Fibroblast of villous mesenchyme (primary cell): ENCODE measurements at regions not wholly inside any gene's neighbourhood (a gene's known extent, or its start where the extent isn't known, plus 50 kb on each side); places are given as distances from the start of the nearest gene placed in this dataset.

Experiments used
- DNase-seq: peaks from one replicate; pipeline ENCODE4 v3.0.0-alpha.2; 2010; ENCODE audit warnings: low read depth
- H3K4me3 ChIP-seq: 2 replicates; pipeline ENCODE4 v1.5.1; 2011; ENCODE audit warnings: low read depth, mild to moderate bottlenecking, low read length
- CTCF ChIP-seq: IDR thresholded peaks from 2 replicates; pipeline ENCODE4 v1.5.1; 2012; ENCODE audit warnings: low read depth, mild to moderate bottlenecking, low read length; ENCODE audit not compliant: insufficient read depth

DNA sequence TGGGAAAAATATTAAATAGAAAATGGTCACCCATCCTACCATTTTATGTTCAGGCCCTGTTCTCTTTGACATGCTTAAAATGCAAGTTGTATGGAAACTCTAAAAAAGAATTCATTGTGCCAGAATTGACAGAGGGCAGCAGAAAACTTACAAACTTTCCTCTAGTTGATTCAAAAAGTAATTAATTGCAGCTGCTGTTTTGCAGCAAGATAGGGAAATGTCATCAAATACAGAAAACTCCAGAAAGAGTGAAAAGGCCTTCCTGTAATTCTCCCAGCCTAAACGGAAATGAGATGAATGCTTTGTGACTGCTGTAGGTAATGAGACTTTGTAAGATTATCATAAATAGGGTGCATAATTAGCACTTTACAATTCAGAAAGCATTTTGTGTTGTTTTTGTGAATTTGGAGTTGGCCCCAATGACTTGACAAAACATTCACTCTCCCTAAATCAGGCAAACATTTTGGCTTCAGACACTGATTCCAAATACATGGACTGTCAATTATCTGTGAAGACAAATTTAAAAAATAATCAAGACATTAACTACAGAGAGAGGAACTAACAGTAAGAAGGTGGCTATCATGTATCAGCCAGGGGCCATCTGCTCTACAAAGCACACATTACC lies 861.8 kb downstream of the SQOR start:
- no peak overlapping the region for H3K4me3 ChIP-seq
- DNase-seq: no peak
- TF ChIP-seq CTCF: no peak

DNA sequence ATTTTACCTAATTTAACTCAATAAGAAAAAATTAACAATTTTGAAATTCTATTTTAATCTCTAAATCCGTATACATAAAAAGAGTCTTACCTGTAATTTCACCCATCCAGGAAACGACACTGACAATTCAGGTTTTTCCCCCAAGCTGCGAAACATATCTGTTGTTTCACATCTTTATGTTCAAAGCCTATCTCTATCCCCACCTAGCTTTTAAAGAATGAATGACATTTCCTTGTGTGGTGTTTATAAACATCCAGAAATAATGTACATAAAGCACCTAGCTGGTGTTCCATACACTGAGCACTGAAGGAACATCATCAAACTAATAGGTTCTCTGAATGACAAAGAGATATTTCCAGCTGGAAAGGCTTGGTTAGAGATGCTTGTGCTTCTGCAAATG lies 867.8 kb downstream of the SQOR start:
- peak; percentile 28 for TF ChIP-seq CTCF
- peak; percentile 1 for DNase-seq
- H3K4me3 ChIP-seq: no peak overlapping the region

DNA sequence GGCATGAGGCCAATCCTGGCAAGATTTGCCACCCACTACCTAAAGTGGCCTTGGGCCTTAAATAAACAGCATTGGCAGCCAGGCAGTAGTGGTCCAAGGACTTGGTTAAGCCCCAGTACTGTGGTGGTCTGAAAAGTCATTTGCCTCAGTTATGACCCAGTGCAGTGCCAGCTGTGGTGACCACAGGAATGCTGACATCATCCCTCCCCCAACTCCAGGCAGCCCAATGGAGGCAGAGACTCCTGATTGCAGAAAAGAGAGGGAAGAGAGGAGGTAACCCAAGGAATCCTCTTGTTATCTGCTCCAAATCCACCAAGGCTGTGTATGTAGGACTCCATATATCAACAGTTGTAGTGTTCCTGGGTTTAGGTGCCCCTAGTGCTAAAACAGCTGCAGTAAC lies 883.6 kb downstream of the SQOR start:
- TF ChIP-seq CTCF: no peak
- no peak for DNase-seq
- no peak overlapping the region for H3K4me3 ChIP-seq

DNA sequence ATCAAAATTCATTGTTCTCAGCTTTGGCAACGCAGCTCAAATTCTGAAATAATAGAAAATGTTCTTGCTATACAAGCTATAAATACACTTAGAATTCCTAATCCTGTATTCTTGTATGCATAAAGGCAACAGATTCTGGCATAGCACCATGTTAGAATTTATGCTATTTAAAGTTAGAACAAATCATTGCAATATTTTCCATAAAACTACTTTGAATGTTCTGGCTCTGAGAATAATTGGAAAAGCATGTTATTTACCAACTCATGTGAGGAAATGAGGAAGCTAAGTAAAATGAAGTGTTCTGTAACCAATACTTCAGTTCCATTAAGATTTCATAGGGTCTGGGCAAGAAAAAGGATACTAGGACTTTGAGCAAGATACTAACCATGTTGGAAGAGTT lies 888.9 kb downstream of the SQOR start:
- no peak for DNase-seq
- no peak for TF ChIP-seq CTCF
- no peak overlapping the region for H3K4me3 ChIP-seq

GRCh38 chr15:46525984-46526725 lies 891.3 kb downstream of the SQOR start:
- no peak for DNase-seq
- no peak for TF ChIP-seq CTCF

GRCh38 chr15:46526726-46527110 lies 891.9 kb downstream of the SQOR start:
- H3K4me3 ChIP-seq: no peak overlapping the region
- no peak for TF ChIP-seq CTCF

More at GRCh38 chr15:46525984-46526725, 891.3 kb downstream of the SQOR start:
- no peak overlapping the region for H3K4me3 ChIP-seq

GRCh38 chr15:46543626-46544025 lies 908.8 kb downstream of the SQOR start:
- no peak overlapping the region for H3K4me3 ChIP-seq
- TF ChIP-seq CTCF: no peak
- DNase-seq: no peak

More at GRCh38 chr15:46526726-46527110, 891.9 kb downstream of the SQOR start:
- DNase-seq: no peak
